ENCODE measurements at regions not wholly inside any gene's neighbourhood (a gene's known extent, or its start where the extent isn't known, plus 50 kb on each side); places are given as distances from the start of the nearest gene placed in this dataset.
"Not testable (repeated sequence)": the region's sequence is repeated elsewhere in the genome, so short reads cannot be mapped to it uniquely, and the experiment has no call there.

GRCh38 chr13:72657379-72657778 is 70.0 kb downstream of the MZT1 start:
- no peak for DNase-seq

DNA sequence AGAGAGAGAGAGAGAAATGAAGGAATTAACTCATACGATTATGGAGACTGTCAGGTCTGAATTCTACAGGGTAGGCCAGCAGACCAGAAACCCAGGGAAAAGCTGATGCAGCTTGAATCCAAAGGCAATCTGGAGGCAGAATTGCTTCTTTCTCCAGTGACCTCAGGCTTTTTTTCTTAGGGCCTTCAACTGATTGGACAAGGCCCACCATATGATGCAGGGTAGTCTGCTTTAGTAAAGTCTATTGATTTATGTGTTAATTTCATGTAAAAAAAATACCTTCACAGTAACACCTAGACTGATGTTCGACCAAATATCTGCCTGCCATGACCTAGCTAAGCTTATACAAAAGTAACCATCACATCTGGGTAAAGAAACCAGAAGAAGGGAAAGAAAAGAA is 71.1 kb downstream of the MZT1 start:
- no peak for DNase-seq

DNA sequence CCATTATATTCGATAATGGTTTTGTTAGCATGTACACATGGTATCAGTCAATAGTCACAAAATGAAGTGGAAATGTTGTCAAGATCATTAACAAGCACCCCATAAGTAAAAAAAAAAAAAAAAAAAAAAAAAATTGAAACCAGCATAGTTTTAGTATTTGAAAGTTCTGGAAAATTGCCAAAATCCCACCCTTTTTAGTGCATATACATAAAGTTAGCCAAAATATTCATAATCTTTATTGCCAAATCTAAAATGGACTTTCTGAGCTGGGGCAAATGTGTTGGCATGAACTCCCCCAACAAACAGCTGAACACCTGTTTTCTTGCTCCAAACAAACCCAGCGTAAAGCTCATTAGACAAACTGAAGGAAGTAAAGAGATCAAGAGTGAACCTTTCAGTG is 73.9 kb downstream of the MZT1 start:
- no peak for DNase-seq

DNA sequence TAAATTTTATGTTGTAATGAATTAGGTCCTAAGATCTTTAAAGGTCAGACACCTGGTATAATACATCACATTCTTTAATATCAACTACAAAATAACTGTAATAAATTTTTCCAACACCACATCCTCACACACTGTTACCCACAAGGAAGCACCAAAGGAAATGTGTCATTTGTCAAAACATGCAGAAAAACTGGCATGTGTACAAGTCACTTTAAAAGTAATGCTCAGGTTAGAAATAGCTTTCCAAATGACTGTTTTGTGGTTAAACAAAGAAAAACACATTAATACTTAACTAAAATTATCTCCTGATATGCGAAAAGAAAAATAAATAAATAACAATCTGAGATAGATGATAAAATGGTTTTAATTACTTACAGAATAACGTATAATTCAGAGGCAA is 74.7 kb downstream of the MZT1 start:
- DNase-seq, result no peak

DNA sequence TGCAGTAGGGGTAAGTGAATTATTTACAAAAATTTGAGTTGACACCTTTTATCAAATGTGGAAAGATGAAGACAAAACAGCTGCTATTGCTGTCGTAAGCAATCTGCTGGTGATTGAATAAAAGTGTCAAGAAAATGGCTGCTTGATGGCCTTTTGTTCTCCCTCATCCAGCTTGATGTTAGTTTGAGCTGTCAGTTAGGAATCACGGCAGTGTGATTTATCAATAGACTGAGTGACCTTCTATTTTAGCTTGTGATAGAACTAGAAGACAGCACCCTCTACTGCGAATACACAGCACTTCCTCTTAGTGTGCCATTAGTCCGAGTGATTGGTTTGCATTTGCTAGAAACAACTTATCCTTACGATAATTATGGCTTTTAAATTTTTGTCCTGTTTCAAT is 76.3 kb downstream of the MZT1 start:
- DNase-seq, result no peak

DNA sequence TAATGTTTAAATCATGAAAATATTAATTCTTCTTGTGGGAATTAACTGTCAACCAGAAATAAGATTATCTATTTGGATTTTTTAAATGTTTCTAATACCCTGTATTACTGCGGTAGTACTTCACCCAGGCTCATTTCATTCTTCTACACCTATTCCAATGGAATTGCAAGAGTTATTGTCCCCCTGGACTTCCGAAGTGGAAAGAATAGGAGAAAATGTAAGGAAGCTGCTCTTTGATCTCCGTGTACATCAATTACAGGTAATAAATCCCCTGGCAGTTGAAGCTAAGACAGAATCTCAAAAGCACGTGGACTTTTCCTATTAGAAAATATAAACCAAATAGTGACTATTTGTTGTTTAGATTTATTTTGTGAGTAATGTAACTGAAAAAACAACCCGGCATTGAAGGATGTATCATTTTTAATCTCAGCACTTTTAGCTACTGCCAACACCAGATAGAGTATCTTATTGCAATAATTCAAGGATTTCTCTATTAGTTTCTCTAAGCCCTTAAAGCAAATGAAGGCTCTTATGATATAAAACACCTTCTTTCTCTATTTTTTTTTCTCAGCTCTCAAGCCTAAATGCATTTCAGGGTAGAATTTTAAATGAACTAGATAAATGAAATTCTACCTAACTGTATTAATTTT is 77.3 kb downstream of the MZT1 start:
- no peak for DNase-seq

GRCh38 chr13:72648513-72649065 is 78.8 kb downstream of the MZT1 start:
- no peak for DNase-seq

- no peak for DNase-seq
These were observed 80.0 kb downstream of the MZT1 start for GRCh38 chr13:72647422-72647821.

GRCh38 chr13:72645521-72645920 is 81.9 kb downstream of the MZT1 start:
- DNase-seq, result no peak

GRCh38 chr13:72643311-72643989 is 84.0 kb downstream of the MZT1 start:
- peak in 5 of 6 experiments; percentile 1 to 24 (median 12) for DNase-seq

DNA sequence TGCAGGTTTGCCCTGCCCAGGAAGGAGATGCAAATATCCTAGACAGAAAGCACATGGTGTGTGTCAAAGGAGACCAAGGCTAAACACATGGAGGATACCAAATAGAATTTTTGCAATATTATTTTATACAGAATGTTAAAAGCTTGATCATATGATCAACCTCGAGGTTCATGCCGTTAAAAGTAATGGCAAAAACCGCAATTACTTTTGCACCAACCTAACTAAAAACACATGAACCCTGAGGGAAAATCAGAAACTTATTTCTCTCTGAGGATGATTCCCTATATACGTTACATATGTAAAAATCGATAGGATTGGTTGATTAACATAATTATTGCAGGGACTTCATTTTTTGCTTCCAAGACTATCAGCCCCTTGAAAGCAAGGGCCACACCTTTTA is 88.1 kb downstream of the MZT1 start:
- DNase-seq, result no peak

- DNase-seq, result no peak
These were observed 89.2 kb downstream of the MZT1 start for GRCh38 chr13:72638059-72638815.

- no peak for DNase-seq
These were observed 89.9 kb downstream of the MZT1 start for GRCh38 chr13:72637561-72637960.

- no peak for DNase-seq
These were observed 92.6 kb downstream of the MZT1 start for GRCh38 chr13:72634859-72635258.

DNA sequence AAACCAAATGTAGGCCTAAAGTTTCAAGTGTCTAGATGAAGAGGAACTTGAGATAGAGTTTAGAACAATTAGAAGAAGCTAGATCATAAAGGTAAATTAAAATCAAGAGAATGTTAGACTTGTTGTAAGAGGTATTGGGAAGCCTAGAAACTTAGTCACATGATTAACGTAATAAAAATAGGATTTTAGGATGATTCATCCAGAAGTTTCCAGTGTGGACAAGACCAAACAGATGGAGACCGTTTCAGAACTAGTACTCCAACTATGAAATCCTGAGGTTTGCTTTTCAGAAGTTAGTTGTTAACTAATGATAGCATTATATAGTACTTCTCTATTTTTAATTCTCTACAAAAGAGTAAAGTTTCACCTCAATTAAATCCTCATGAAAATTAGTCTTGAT is 104.9 kb downstream of the MZT1 start:
- no peak for DNase-seq

DNA sequence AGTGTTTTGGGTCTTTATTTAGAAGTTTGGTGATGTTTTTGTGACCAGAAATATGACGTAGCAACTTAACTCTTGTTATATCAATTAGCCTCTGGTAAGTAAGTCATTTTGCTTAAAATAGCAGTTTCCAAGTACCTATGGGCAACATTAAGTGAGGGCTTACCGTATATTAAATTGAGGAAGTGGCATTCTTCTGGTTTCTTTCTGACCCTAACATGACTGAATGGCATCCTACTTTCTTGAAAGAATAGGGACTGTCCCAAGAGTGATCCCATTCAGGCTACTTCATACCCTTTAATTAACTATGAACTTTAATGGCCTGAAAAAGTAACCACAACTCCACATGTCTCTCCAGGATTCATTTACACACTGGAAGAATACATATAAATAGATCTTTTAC is 106.6 kb downstream of the MZT1 start:
- no peak for DNase-seq

DNA sequence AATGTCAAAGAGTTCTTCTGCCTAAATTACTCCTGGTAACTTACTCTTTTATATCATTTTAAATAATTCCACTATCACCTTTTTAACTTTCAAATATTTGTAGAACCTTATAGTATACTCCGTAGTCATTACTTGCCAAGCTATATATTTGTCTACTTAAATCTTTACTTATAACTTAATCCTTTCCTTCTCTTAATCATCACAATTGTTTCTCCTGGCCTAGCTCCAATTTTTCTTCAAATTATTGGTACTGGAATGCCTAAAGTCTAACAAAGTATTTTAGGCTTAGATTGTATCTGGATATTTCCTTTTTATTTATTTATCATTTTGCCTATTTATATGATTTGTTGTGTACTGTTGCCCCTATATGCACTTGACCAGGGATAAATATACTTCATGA is 109.5 kb downstream of the MZT1 start:
- no peak for DNase-seq

GRCh38 chr13:72617186-72617585 is 110.2 kb downstream of the MZT1 start:
- no peak for DNase-seq

DNA sequence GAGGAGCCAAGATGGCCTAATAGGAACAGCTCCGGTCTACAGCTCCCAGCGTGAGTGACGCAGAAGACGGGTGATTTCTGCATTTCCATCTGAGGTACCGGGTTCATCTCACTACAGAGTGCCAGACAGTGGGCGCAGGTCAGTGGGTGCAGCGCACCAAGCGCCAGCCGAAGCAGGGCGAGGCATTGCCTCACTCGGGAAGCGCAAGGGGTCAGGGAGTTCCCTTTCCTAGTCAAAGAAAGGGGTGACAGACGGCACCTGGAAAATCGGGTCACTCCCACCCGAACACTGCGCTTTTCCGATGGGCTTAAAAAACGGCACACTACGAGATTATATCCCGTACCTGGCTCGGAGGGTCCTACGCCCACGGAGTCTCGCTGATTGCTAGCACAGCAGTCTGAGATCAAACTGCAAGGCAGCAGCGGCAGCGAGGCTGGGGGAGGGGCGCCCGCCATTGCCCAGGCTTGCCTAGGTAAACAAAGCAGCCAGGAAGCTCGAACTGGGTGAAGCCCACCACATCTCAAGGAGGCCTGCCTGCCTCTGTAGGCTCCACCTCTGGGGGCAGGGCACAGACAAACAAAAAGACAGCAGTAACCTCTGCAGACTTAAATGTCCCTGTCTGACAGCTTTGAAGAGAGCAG is 117.1 kb downstream of the MZT1 start:
- not testable (repeated sequence) for DNase-seq

GRCh38 chr13:72599178-72599743 is 128.2 kb downstream of the MZT1 start:
- no peak for DNase-seq

DNA sequence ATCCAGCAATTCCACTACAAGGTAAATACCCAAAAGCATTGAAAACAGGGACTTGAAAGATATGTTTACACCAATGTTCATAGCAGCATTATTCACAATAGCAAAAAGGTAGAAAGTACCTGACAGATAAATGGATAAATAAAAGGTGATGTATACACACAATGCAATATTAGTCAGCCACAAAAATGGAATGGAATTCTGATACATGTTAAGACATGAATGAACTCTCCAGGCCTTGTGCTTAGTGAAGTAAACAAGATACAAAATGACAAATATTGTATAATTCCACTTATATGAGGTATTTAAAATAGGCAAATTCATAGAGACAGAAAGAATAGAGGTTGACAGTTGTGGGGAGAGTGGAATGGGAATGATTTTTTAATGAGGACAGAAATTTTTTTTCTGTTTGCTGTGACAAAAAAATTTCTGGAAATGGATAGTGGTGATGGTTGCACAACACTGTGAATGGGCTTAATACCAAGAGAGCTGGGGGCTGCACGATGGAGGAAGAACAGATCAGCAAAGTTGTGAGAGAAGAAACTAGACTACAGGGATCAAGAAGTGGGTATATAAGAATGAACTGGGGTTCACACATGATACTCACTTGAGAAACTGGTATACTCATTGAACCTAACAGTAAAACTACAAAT is 137.2 kb downstream of the MZT1 start:
- DNase-seq, result no peak

DNA sequence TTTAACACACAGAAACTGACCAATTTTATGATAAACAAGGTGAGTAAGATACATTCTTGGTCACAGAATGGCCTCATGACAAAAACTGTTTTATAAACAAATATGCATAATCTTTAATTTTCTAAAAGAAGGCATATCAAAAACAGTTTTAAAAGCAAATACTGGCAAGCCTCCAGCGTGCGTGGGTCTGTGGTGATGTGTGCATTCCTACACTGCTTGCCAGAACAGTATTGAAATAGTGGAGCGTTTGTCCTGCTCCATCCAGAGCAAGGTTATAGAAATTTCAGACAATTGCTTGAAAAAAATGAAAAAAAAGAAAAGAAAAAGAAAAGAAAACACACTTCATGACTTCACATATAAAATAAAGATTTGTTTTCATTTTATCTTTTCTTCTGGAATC is 140.9 kb downstream of the MZT1 start:
- DNase-seq, result no peak

- no peak for DNase-seq
These were observed 142.2 kb downstream of the MZT1 start for GRCh38 chr13:72585254-72585653.

Measured in stimulated activated naive CD4-positive, alpha-beta T cell (primary cell).